Panc1 (cell line): ENCODE measurements at regions not wholly inside any gene's neighbourhood (a gene's known extent, or its start where the extent isn't known, plus 50 kb on each side); places are given as distances from the start of the nearest gene placed in this dataset.

Experiments
- ATAC-seq: fragments of 200-7000 bp; cut with Tn5 transposase; 2 replicates; pipeline ENCODE4 v1.9.1; 2020; ENCODE audit warnings: mild to moderate bottlenecking, moderate library complexity
- BruUV-seq: library from RNA; stranded (reverse); fragments of 400-500 nt; replicated peaks from 2 replicates; lab custom pipeline; 2021; lab: Mats Ljungman, UMichigan
- CTCF ChIA-PET: fragments of 300-600 bp; sonication (Branson Sonifier 250); formaldehyde crosslinking; loops from one replicate; lab custom pipeline; 2022; ENCODE audit warnings: antibody characterized with exemption; lab: Charles Lee
- POLR2A ChIA-PET: fragments of 300-600 bp; sonication (Branson Sonifier 250); formaldehyde crosslinking; loops from one replicate; lab custom pipeline; 2022; ENCODE audit warnings: antibody characterized with exemption; lab: Charles Lee
- DNase-seq: peaks from one replicate; pipeline ENCODE4 v3.0.0-alpha.2; 2010; ENCODE audit warnings: low read depth, low spot score
- H3K27ac ChIP-seq: 2 replicates; pipeline ENCODE4 v1.5.1; 2011; ENCODE audit warnings: mild to moderate bottlenecking, low read length, inconsistent platforms
- H3K27me3 ChIP-seq: fragments of 200-500 bp; sonication (Bioruptor generic); 2 replicates; pipeline ENCODE4 v1.6.0; 2014; ENCODE audit warnings: low read length, inconsistent platforms; ENCODE audit not compliant: control insufficient read depth, insufficient read depth
- H3K36me3 ChIP-seq: fragments of 200-500 bp; sonication (Bioruptor generic); 2 replicates; pipeline ENCODE4 v1.5.1; 2014; ENCODE audit warnings: inconsistent platforms, mild to moderate bottlenecking, low read length, moderate library complexity; ENCODE audit not compliant: control insufficient read depth, insufficient read depth
- H3K4me1 ChIP-seq: 2 replicates; pipeline ENCODE4 v1.5.1; 2011; ENCODE audit warnings: inconsistent platforms, mild to moderate bottlenecking, low read length, moderate library complexity; ENCODE audit not compliant: control insufficient read depth, insufficient read depth
- H3K4me3 ChIP-seq, 2 experiments: 2 replicates each; pipeline ENCODE4 v1.5.1; 2011 to 2012; ENCODE audit warnings: low read depth in 2 of 2, low read length in 2 of 2, mild to moderate bottlenecking in 2 of 2, inconsistent platforms in 1 of 2, moderate library complexity in 1 of 2
- H3K9me3 ChIP-seq: fragments of 200-500 bp; sonication (Bioruptor generic); 2 replicates; pipeline ENCODE4 v1.5.1; 2014; ENCODE audit warnings: low read depth, mild to moderate bottlenecking, inconsistent platforms, low read length, moderate library complexity; ENCODE audit not compliant: control insufficient read depth, insufficient read depth
- POLR2AphosphoS5 ChIP-seq: IDR thresholded peaks from 2 replicates; pipeline ENCODE4 v1.6.1; 2012; ENCODE audit warnings: mild to moderate bottlenecking, low read depth, low read length, moderate library complexity
- SIN3A ChIP-seq: IDR thresholded peaks from 2 replicates; pipeline ENCODE4 v1.6.1; 2012; ENCODE audit warnings: low read depth, mild to moderate bottlenecking, low read length, moderate library complexity, borderline replicate concordance; ENCODE audit not compliant: insufficient read depth
- TCF7L2 ChIP-seq: IDR thresholded peaks from 2 replicates; pipeline ENCODE4 v1.6.1; 2011; ENCODE audit warnings: mild to moderate bottlenecking, low read depth, low read length, inconsistent platforms
- in situ Hi-C: cut with HindIII; loops from 2 replicates; pipeline ENCODE4 v1.10.0; 2016; ENCODE audit warnings: low sequenced_read_pairs, low pct_unique_long_range_greater_than_20kb
- intact Hi-C: fragments of 100-400 bp; cut with micrococcal nuclease; formaldehyde crosslinking; loops from one replicate; pipeline ENCODE4 v1.10.0; 2022; ENCODE audit not compliant: unreplicated experiment
- TF ChIP-seq, protein P1 (sequence below): fragments of 450-650 bp; IDR thresholded peaks from 2 replicates; pipeline ENCODE4 v1.5.1; 2017; ENCODE audit warnings: mild to moderate bottlenecking
- TF ChIP-seq, protein P2 (sequence below), 2 experiments: IDR thresholded peaks; 2 replicates each; pipeline ENCODE4 v1.6.1; 2011 to 2012; ENCODE audit warnings: low read depth in 2 of 2, control low read depth in 1 of 2, low read length in 1 of 2, mild to moderate bottlenecking in 1 of 2, moderate library complexity in 1 of 2; ENCODE audit not compliant: insufficient read depth in 1 of 2

DNA sequence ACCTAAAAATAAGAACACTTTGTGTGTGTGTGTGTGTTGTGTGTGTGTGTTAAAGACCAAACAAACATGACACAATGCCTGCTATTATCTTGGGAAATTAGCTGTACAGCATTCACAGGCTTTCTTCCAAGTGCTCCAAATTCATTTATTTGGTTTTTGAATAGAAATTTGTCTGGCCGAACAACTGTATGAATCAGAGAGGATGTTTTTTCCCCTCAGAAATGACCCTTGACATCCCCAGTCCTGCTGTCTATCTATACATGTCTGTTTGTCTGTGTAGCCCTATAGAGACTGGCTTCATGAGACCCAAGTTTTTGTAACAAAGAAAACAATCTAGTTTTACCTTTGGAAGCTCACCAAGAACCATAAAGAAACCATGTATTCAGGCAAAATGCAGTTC is 549.8 kb downstream of the NSUN3 start:
- Histone ChIP-seq H3K27ac (no peak overlapping the region), H3K4me1 (no peaks in the 10 kb centered on the region), H3K9me3 (no peaks in the 10 kb centered on the region), H3K27me3 (no peaks in the 10 kb centered on the region), H3K4me3 (no peak overlapping the region), H3K36me3 (no peaks in the 10 kb centered on the region)
- ATAC-seq (no peak), DNase-seq (no peak)
- ChIA-PET CTCF (no interaction called here), POLR2A (no interaction called here)
- no peak for TF ChIP-seq SIN3A
- TF ChIP-seq, protein P1, sequence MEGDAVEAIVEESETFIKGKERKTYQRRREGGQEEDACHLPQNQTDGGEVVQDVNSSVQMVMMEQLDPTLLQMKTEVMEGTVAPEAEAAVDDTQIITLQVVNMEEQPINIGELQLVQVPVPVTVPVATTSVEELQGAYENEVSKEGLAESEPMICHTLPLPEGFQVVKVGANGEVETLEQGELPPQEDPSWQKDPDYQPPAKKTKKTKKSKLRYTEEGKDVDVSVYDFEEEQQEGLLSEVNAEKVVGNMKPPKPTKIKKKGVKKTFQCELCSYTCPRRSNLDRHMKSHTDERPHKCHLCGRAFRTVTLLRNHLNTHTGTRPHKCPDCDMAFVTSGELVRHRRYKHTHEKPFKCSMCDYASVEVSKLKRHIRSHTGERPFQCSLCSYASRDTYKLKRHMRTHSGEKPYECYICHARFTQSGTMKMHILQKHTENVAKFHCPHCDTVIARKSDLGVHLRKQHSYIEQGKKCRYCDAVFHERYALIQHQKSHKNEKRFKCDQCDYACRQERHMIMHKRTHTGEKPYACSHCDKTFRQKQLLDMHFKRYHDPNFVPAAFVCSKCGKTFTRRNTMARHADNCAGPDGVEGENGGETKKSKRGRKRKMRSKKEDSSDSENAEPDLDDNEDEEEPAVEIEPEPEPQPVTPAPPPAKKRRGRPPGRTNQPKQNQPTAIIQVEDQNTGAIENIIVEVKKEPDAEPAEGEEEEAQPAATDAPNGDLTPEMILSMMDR: no peak
- TF ChIP-seq TCF7L2: no peak
- TF ChIP-seq, protein P2, sequence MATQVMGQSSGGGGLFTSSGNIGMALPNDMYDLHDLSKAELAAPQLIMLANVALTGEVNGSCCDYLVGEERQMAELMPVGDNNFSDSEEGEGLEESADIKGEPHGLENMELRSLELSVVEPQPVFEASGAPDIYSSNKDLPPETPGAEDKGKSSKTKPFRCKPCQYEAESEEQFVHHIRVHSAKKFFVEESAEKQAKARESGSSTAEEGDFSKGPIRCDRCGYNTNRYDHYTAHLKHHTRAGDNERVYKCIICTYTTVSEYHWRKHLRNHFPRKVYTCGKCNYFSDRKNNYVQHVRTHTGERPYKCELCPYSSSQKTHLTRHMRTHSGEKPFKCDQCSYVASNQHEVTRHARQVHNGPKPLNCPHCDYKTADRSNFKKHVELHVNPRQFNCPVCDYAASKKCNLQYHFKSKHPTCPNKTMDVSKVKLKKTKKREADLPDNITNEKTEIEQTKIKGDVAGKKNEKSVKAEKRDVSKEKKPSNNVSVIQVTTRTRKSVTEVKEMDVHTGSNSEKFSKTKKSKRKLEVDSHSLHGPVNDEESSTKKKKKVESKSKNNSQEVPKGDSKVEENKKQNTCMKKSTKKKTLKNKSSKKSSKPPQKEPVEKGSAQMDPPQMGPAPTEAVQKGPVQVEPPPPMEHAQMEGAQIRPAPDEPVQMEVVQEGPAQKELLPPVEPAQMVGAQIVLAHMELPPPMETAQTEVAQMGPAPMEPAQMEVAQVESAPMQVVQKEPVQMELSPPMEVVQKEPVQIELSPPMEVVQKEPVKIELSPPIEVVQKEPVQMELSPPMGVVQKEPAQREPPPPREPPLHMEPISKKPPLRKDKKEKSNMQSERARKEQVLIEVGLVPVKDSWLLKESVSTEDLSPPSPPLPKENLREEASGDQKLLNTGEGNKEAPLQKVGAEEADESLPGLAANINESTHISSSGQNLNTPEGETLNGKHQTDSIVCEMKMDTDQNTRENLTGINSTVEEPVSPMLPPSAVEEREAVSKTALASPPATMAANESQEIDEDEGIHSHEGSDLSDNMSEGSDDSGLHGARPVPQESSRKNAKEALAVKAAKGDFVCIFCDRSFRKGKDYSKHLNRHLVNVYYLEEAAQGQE (IDR thresholded peaks at IDR 0.05; ENCODE audit: insufficient read depth in 1 of 2, low read depth in 2 of 2, low read length in 1 of 2): no peak
- no peak for TF ChIP-seq POLR2AphosphoS5
- intact Hi-C loops (no loop called here), in situ Hi-C loops (no loop called here)
- BruUV-seq: no TSS peak

DNA sequence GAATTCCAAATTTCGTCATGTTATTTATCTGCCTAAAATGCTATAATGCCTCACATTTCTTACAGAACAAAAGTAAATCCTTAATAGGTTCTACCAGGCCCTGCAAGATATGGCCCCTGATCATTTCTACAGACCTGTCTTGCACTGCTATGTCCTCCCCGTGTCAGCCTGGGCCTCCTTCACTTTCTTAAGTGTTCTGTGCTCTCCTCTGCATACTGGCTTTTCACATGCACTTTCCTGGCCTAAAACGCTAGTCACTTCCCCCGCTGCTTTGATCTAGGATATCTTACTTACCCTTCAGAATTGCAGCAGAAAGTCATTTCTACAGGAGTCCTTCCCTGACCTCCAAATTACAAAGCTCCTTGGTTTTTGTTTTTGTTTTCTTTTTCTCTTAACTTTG is 551.3 kb downstream of the NSUN3 start:
- BruUV-seq: no TSS peak
- TF ChIP-seq, protein P1: no peak
- TF ChIP-seq TCF7L2 (no peak), SIN3A (no peak), POLR2AphosphoS5 (no peak)
- TF ChIP-seq, protein P2 (IDR thresholded peaks at IDR 0.05; ENCODE audit: insufficient read depth in 1 of 2, low read depth in 2 of 2, low read length in 1 of 2): no peak
- H3K27me3 ChIP-seq: no peaks in the 10 kb centered on the region
- H3K4me3 ChIP-seq: no peak overlapping the region
- H3K36me3 ChIP-seq: no peaks in the 10 kb centered on the region
- intact Hi-C loops (no loop called here), in situ Hi-C loops (no loop called here)
- H3K27ac ChIP-seq: no peak overlapping the region
- no peaks in the 10 kb centered on the region for H3K4me1 ChIP-seq
- no peaks in the 10 kb centered on the region for H3K9me3 ChIP-seq
- DNase-seq (no peak), ATAC-seq (no peak)
- ChIA-PET CTCF (no interaction called here), POLR2A (no interaction called here)
